Stimulated activated CD4-positive, alpha-beta T cell treated with anti-CD3 and anti-CD28 coated beads, TNF-alpha, amount 100 ng/mL, for 48 hours (primary cell): ENCODE measurements at regions not wholly inside any gene's neighbourhood (a gene's known extent, or its start where the extent isn't known, plus 50 kb on each side); places are given as distances from the start of the nearest gene placed in this dataset.

Source experiments
- DNase-seq, 3 donors: peaks; one replicate each; pipeline ENCODE4 v3.0.0-alpha.2; 2020; ENCODE audit warnings: low read depth in 3 of 3

DNA sequence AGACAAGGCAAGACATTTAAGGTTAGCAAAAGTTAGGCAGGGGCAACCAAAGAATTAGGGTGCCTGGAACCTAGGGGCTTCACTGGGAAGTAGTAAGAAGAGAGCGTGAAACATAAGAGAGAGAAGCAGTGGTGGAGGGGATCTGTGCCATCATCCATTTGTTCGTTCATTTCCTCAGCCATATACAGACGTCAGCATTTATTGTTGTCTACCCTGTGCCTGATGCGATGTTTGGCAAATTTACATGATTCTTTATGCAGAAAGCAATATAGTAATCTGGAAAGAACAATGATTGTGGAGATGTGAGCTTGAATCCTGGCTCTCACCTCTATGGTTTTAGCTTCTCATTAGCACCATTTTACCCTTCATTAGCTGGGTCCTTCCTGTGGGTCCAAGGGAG, 477.5 kb upstream of the MPDZ start:
- DNase-seq, result no peak

DNA sequence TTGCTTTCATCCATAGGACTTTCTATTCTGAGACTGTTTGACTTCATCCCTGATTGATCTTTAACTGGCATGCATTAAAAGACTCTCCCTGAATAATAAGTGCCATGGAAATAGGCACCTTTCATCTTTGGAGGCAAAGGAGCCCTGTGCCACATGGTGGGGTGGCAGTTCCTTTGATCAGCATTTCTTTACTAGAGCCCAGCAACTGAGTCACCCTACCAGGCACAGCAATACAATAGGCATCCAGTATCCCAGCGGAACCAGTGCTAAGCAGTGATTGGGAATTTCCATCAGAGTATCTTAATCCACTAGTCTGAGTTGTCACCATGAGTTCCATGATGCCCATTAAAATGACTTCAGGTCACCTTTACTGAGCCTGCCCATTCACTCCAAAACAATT, 476.1 kb upstream of the MPDZ start:
- no peak for DNase-seq

DNA sequence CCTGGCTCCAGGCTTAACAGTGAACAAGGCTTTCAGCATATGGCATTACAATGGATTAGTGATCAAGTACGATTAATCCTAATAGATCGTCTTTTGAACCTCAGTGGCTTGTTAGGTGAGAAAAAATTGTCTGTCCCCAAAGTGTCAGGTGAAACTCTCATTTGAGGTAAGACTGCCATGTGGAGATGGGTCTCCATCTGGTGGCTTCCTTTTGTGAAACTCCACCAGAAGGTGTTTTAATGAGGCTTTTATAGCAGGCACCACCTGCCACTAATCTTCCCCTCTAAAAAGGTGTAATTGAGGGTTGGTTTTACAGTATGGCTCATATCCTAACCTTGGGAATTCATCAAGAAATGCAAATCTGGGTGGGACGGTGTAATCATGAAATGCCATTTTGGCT, 471.1 kb upstream of the MPDZ start:
- no peak for DNase-seq

DNA sequence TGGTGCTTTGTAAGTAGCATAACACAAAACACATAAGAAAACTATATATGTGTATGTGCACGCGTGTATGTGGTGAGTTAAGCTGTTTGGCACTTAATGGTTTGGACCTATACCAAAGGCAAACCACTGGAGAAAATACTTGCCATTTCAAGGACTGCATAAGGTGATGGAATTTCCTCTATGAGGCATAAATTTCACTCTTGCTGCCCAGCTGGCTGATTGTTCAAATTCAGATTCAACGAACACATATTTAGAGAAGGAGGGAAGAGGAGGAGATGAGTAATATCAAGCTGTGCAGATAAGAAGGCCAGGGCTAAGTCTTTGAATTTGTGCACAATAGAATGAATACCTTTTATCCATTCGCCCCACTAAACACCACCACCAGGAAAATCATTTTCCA, 470.6 kb upstream of the MPDZ start:
- no peak for DNase-seq

DNA sequence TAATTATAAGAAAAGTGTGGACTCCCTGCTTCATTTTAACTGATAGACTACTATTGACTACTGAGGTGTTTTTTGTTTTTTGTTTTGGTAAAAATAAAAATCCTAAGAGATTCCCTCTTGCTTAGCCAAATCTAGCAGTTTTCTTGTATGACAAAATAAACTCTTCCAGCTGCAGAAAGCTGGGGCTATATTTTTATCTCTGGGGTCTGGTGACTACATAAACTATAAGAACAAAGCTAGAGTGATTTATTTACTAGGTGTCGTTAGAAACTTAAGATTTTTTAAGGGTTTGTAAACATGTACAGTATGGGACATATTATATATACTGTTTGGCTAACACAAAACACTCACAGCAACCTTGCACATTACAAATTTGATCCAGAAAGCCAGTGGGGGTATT, 467.4 kb upstream of the MPDZ start:
- DNase-seq, result no peak

DNA sequence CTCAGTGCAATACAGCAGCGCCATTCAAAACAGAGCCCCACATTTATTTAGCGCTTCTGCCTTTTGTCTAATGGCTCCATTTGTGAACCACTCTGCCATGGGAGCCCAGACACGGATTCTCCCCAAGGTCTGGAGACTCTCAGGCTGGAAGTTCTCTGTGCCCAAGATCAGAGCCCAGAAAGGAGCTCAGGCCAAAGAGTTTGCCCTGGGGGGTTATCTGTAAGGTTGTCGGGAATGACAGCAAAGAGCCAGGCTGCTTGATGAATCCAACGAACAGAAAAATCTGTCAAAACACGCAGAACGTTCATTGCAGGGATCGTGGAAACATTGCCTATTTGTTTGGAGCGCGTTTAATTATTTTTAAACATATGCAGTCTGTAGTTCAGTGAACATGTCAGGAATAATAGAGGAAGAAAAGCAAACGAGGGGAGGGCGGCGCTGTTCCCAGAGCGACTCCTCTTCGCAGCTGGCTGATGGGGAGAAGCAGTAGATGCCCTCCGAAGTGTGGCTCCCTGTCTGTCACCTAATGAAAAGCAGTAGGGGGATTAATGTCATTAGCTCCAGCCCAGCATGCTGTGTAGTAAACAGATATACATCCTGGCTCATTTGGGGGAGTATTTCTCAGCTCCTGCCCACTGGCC, 464.9 kb upstream of the MPDZ start:
- no peak for DNase-seq

DNA sequence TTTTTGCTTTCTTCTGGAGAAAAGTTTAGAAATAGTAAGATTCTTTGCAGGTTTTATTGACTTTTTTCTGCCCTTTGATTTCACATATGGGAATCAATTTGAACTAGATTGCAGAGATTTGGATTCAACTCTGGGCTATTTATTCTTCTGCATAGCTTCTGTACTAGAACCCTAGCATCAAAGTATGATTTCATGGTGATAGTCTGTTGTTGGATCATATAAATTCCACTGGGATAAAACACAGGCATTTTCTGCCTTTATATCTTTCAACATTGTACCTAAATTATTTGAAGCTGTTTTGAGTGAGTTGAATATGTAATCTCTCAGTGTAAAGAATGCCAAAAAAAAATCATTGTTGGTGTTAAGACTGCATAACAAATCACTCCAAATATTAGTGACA, 458.4 kb upstream of the MPDZ start:
- DNase-seq, result no peak

DNA sequence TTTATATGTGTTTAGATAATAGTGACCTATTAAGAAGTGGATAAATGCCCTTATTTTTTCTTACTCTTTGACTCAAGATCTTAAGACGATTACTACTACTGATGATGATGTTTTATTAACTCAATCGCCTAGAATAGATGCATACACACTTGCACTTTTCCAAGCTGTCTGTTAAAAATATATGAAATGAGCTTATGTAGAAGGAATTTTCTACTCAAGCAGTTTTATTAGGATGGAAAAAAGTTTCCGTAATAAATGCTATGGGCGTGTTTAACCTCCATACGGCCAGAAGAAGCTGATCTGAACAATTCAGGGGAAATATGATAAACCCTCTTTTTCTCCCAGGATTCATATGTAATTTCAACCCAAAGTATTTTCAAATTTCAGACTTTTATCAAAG, 455.7 kb upstream of the MPDZ start:
- DNase-seq, result no peak

DNA sequence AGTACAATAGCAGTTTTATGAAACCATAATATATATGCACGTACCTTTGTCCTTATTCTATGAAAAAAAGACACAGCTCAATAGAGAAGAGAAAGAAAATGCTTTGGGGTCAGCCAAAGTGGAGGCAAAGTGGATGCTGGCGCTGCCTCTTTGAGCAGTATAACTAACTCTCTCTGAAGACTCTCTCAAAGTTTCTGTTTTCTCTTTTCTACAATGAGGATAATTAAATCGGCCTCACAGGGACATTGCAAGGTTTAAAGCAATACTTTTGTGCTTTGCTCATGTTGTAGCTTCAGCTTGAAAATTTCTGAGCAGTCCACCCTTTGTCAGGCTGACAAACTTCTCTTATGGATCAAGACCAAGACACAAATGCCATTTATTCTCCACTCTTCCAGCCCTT, 455.1 kb upstream of the MPDZ start:
- DNase-seq, result no peak

DNA sequence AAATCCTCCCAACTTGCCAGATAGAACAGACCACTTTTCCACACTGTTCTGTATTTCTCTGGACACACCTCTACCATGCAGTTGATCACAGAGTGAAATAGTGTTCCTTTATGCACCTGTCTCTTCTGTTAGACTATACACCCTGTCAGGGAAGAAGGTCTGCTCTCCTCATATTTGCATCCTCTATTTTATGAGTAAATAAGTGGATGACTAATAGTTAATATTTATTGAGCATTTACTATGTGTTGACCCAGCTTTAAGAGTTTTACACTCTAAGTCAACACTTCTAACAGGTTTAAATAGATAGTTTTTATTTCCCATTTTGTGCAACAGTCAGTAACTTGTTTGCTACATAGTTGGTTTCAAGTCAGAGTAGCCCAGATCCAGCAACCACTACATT, 452.8 kb upstream of the MPDZ start:
- DNase-seq, result no peak

DNA sequence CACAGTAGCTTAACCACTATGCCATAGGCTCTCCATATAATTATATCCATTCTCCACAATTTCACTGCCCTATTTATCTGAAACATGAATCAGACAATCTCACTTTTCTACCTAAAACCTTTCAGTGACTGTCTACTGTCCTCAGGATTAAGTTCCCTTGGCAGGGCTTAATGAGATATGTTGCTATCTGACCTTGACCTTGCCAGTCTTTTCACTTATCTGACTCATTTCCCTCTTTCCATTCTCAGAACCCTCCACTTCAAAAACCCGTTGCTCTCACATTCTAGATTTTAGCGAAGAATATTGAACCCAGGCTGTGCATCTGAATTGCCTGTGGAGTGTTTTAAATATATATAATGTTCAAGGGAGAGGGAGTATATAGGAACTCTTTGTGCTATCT, 452.1 kb upstream of the MPDZ start:
- no peak for DNase-seq

DNA sequence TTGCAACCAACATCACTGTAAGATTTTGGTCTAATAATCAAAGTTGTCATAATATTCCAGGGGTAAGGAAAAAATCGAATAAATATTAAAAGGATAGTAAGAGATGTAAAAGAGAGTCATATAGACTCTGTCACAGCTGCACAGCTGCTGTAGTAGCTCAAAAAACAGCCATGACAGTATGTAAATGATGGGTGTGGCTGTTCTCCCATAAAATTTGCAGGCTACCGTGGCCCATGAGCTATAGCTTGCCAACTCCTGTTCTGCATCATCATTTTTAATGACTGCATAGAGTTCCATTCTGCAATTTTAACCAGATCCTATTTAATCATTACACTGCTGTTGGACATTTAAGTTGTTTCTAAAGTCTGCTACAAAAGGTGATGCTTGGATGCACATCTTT, 450.5 kb upstream of the MPDZ start:
- DNase-seq, result no peak

DNA sequence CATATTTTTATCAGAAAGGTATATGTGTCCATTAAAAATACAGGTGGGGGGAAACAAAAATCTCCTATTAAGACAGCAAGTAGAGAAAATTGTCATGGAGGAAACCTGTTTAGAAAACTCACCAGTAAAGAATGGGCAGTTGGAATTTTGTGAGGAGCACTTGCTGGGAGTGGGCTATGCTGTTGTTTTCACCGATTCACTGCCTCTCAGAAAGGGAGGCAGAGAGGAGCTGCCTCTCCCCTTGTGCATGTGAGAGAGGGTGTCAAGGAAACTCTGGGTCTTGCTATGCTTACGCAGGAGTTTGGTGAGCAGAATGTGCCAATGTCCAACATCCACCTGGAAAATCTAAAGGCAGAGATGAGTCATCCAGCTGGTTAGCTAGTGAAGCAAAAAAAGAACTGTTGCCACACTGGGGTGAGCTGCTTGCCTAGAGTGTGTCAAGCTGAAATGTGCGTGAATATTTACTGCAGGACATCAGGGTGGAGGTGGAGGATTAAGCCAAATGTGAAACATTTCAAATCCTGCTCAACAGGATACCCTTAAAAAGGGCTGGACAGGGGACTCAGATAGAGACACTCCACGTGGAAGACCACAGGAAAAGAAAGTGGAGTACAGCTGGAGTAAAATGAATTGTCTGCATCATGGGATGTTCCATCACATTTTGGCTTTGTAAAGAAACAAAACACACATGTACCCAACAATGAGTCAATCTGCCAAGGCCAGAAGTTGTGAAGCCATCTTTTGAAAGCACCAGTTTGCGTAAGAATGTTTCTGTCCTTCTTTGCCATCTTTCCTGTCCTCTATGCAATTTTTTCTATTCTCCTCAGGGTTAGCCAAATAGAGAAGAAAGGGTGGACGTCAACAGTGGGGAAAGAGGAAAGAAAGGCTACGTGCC, 449.7 kb upstream of the MPDZ start:
- DNase-seq, result no peak

DNA sequence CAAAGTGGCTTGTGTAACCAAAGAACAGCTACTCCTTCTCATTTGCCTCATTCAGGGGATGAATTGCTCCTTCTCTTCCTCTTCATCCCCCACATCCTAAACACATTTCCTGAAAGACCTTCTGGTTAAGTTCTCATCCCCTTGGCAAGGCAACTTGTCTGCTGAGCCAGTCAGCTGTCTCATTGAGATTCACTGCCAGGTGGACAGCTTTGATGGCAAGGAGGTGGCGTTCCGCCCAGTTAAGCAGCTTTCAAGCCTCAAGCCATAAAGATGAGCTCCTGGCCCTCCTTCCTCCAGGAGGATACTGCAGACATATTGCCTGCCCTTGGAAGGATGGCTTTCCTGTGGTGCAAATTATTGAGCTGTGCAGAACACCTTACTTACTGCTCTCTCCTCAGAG, 448.6 kb upstream of the MPDZ start:
- DNase-seq, result no peak

DNA sequence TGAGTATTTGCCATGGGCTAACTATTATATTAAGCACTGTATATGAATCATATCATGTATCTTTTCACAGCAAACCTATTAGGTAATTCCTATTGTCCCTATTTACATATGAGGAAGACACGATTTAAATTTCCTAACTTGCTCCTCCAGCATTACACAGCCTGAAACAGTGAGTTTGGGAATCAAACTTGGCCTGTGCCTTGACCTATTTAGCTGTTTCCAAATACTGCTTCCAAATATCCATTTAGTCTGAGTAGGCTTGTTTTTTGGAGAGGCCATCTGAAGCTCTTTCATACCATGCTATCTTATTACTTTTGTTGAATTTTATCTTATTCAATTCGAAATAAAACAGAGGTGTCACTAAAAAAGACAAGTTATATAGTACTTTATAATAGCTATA, 447.3 kb upstream of the MPDZ start:
- no peak for DNase-seq

DNA sequence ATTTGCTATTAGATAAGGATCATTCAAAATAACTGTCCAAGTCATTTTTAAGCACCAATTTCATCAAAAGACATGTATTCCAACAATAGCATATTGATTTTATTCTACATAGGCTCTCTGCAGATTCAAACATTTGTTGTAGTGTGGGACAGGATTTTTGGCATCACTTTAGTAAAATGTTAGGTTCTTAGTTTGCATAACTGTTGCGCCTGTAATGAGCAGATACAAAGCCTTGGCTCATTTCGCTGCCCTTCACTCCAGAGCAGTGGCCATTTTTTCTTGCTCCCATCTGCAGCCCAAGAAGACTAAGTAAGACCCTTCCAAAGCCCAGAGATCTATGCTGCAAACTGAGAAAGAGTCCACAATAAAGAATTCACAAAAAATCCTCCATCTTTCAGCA, 446.0 kb upstream of the MPDZ start:
- DNase-seq, result no peak

DNA sequence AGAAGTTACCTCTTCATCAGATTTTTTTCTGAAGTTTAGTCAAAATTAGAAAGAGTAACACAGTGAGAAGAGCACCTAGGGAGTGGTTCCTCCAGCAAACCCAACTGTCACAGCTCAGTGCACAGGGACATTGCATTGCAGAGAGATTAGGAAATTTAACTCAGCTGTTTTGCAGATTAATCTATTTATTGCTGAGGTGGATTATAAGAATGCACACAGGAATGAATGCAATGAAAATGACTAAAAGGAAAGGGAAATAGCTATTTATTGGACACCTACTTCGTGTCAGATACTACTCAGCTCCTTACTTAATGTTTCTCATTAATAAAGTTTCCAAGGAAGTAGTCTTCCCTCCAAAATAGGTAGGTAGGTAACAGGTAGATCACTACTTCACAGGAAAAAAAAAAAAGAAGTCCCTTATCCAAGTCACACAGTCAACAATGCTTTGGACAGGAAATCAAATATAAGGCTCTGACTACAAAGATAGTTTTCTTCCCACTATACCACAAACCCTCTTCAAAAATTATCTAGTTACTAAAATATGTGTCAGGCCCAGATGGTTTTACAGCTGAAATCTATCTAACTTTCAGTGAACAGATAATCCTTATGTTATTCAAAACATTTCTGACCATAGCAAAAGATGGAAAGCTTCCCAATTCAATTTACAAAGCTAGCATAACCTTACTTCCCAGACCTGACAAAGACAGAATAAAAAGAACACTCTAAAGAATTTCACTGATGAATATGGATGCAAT, 442.2 kb upstream of the MPDZ start:
- DNase-seq, result no peak

DNA sequence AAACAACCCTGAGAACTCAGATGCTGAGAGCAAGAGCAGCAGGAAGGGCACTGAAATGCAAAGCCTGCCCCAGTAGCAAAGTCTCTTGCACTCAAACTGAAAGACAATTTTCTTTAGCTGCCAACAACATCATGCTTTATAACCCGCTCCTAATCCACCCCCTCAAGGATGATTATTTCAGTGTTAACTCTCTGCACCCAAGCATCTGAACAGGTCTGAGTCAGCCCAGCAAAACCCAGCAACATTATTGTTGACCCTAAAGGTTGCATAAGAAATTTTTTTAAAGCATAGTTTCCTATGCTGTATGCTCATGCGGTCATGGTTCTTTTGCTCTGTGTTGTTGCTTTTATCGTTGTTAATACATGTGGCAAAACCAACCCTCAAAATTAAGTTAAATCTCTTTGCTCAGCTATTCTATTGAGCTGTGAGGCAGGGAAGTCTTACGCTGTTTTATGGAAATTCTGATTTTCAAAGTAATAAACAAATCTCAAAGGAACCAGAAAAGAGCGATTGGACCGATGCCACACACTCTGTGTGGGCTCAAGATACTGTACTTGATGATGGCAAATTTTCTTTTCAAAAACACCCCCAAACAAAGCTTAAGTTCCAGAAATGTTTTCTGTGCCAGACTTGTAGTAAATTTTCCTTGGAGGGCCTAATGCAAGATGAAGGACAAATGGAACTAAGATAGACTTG, 440.6 kb upstream of the MPDZ start:
- DNase-seq, result no peak

DNA sequence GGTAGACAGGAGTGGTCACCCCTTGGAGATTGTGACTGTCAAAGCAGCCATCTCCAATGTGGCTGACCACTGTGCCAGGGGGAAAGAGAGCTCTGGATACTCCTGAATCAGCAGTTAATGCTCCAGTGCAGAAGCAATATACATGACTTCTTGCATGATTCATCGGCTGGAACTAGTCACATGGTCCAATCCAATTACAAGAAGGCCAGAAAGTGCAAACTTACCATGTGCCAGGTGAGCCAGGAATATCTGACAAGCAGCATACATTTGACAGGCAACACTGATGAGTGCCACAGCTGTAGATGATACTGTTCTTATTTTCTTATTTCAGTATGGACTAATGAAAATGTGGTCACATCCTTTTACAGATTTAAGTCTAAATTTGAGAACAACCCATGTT, 440.0 kb upstream of the MPDZ start:
- DNase-seq, result no peak

DNA sequence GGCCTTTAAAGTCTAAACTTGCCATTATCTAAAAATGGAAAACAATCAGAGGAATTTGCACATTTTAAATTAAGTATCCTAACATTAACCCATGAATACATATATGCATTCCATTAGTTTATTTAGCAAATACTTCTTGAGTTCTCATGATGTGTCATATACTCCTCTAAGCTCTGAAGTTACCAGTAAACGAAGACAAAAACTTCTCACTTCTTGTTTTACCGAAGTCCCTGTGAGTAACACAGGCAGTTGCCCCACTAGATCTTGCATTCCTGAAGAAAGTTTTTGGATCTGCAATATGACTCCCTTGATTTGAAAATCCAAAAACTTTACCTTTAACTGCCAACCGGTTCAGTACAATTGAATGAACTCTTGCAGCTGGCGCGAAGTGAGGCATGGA, 439.0 kb upstream of the MPDZ start:
- no peak for DNase-seq

DNA sequence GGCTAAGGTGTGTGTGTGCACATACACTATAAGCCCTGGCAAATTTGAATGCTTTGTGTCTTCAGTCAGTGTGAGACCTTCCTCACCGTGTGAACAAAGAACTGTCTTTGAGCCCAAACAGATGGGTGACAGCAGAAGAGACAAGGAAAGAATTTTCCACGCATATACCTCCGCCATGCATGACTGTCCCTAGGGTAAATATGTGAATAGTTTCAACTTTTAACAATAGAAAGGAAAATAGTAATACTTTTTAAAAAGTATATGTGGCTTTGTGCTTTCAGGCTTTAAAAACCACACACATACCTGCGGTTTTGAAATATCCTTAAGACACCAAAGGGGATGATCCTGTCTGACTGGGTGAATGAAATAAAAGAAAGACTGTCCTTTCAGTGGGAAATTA, 438.6 kb upstream of the MPDZ start:
- no peak for DNase-seq

DNA sequence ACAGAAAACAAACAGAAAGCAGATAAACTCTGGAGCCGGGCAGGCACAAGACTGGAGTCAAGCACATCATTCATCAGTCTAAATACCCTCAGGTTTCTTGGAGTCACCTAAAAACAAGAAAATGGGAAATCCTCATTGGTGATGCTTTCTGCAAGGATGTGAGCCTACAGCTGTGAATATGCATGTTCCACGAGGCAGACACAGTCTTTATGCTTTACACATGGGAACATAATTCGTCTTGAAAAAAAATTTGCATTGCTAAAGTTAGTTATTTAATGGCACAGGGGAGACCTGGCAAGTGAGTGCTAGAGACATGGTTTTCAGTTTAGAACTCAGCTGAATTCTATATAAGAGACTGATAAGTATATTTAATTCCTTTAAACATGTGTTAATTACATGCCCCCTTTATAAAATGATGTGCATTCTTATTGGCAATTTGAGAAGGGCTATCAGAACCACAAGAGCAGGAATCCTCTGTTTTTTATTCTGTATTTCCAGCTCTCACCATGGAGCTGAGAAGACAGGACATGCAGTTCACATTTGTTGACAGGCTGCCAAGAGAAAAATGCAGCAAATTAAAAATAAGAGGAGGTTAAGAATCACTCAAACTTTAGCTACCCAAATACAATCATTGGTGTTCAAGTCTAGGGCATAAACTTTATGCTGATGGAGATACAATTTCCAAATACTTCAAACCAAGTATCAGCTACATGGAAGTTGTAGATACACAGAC, 438.0 kb upstream of the MPDZ start:
- no peak for DNase-seq
